ENCODE measurements at regions not wholly inside any gene's neighbourhood (a gene's known extent, or its start where the extent isn't known, plus 50 kb on each side); places are given as distances from the start of the nearest gene placed in this dataset.
"Not testable (repeated sequence)": the region's sequence is repeated elsewhere in the genome, so short reads cannot be mapped to it uniquely, and the experiment has no call there.

DNA sequence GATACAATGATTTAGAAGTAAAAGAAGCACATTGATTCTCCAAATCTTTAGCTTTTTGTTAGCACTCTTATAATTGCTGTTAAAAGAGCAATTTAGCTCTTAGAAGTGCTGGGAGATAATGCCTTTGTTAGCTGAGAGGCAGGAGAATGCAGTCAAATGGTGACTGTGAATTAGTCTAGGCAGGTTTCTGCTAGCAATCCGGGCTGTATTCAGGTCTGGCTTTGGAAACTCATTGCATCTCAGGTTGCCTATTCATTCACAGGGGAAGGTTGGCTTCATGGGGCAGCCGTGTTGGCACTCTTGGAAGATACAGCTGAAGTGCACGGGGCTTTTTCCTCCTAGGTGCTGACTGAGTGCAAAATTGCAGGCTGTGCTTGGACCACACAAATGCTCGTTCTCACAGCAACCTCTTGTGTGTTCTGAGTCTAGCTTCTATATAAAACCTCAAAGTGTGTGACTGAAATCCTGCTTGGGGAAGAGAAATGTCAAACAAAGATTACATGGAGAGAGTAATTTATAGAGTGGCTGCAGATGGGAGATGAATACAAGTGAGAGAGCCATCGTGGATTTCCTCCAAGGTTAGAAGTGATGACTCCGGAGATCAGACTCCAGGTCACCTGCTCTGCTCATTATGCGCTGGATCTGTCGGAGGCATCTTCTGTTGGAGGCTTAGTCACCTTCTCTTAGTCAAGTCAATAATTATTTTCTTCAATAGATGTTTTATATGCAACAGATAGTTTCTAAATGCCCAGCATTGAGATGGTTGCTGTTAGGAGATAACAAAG lies 167.8 kb downstream of the PMAIP1 start:
- in situ Hi-C loops (cut with MboI; ENCODE audit: low sequenced_read_pairs): no loop called here

DNA sequence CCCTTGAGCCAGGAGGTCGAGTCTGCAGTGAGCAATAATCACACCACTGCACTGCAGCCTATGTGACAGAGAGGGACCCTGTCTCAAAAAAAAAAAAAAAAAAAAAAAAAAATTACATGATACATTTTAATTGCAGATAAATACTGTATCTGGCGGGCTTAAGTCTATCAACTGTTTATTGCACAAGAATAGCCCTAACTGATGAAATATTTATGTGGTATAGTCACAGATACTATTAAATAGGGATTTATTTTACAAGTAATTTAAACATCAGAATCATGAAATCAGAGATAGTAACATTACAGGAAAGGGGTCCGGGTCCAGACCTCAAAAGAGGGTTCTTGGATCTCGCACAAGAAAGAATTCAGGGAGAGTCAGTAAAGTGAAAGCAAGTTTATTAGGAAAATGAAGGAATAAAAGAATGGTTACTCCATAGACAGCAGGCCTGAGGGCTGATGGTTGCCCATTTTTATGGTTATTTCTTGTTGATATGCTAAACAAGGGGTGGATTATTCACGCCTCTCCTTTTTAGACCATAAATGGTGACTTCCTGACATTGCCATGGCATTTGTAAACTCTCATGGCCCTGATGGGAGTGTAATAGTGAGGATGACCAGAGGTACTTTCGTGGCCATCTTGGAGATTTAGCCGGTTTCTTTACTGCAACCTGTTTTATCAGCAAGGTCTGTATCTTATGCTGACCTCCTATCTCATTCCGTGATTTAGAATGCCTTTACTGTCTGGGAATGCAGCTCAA lies 166.6 kb downstream of the PMAIP1 start:
- in situ Hi-C loops (cut with MboI; ENCODE audit: low sequenced_read_pairs): no loop called here

DNA sequence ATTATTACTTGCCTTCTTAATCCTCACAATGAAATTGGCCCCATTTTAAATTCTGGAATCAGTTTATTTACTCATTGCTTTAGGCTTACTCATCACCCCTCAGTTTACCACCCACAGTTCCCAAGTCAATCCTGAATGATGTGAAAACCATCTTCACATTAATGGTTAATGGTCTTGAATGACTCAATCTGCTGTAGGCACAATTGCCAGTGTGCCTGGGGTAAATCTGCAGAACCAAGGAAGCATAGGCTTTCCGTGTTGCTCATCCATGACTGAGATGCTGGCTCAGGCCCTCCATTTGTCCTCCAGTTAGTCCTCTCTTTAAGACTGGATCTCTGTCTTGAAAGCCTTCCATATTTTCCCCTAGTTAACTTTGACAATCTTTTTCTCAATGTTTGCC lies 164.5 kb downstream of the PMAIP1 start:
- in situ Hi-C loops (cut with MboI; ENCODE audit: low sequenced_read_pairs): no loop called here

DNA sequence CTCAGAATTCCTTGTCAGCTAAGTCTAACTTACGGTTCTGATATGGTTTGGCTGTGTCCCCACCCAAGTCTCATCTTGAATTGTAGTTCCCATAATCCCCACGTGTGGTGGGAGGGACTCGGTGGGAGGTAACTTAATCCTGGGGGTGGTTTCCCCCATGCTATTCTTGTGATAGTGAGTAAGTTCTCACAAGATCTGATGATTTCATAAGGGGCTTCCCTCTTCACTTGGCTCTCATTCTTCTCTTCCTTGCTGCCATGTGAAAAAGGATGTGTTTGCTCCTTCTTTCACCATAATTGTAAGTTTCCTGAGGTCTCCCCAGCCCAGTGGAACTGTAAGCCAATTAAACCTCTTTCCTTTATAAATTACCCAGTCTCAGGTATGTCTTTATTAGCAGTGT lies 163.0 kb downstream of the PMAIP1 start:
- in situ Hi-C loops (cut with MboI; ENCODE audit: low sequenced_read_pairs): not testable (repeated sequence)

DNA sequence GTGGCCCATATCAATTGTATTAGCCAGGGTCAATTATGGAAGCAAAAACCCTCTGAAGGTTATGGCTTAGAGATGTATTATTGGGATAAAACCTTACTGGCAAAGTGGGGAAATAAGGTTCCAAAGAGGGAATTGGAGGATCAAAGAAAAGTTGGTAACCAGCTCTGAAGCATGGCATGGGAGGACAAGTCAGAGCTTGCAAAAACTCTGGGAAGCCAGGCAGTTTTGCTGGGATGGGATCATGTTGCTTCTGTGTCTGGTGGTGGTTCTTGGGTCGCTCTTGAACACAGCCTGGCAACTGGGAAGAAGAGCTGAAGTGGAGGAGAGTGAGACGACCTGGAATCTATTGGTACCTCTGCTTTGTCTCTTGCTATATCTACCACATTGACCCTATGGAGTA lies 162.6 kb downstream of the PMAIP1 start:
- in situ Hi-C loops (cut with MboI; ENCODE audit: low sequenced_read_pairs): no loop called here

DNA sequence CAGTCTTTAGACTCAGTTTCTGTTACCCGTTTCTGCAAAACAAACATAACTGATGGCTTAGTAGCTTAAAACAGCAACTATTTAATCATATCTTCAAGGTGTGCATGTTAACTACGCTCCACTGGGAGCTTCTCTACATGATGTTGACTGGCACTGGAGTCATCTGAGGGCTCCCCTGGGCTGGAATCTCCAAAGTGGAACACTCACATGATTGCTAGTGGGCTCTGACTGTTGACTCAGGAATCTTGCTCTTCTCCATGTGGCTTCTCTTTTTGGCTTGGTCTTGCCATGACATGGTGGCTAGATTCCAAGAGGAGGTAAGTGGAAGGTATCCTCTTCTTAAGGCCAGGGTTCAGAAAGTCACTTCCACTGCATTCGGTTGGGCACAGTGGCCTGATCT lies 160.8 kb downstream of the PMAIP1 start:
- in situ Hi-C loops (cut with MboI; ENCODE audit: low sequenced_read_pairs): no loop called here

DNA sequence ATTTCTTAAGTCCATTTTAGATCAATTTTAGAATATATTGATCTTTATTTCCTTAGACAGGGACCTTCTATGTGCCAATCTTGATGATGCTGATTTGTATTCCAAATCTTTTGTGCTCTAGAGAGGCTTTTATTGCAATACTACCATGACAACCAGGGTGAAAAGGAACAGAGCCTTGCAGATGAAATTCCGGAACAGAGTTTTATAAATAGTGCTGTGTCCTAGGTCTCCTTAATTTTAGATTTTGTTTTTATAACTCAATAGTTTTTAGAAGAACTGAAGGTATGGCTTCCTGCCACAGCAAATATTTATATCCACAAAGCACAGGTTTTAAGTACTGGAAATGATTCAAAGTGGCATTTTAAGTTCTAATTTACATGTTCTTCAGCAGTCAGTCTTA lies 160.2 kb downstream of the PMAIP1 start:
- in situ Hi-C loops (cut with MboI; ENCODE audit: low sequenced_read_pairs): no loop called here

DNA sequence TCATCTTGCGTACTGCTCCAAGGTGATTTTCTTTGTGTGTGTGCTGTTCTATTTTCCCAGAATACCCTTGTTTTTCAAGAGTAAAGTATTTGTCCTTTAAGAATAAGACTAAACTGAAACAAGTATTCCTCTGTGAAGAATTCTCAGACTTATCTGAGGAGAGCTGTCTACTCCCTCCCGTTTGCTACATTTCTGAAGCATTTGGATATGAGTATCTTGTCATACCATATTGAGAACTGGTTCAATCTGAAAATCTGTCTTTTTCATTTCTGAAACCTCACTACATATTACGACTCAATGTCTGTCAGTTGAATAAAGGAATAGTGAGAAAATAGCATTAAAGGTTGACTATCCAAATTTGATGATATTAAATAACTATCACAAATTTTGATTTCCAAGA lies 159.4 kb downstream of the PMAIP1 start:
- in situ Hi-C loops (cut with MboI; ENCODE audit: low sequenced_read_pairs): no loop called here

DNA sequence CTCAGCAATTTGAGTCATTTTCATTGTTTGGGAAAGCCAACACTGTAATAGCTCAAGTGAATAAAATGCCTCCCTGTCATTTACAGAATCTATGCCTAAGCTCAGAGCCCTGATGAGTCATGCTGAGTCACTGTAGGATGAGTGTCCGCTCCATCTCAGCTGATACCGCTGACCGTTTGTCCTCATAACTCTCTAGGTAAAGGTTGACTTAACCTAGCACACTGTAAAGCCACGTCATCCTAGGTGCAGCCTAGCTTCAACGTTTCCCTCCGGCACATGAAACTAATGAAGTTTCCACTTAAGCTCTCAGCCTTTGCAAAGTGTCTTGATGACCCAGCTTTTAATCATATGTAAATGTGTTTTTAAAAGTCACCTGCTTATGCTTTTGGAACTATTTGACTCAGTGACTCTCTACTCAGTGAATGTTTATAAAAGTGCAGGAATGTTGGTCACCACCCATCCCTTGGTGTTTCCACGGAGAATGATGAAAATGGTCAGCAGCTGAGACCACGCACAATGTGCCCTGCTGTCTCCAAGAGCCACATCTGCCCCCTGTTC lies 154.0 kb downstream of the PMAIP1 start:
- in situ Hi-C loops (cut with MboI; ENCODE audit: low sequenced_read_pairs): no loop called here

DNA sequence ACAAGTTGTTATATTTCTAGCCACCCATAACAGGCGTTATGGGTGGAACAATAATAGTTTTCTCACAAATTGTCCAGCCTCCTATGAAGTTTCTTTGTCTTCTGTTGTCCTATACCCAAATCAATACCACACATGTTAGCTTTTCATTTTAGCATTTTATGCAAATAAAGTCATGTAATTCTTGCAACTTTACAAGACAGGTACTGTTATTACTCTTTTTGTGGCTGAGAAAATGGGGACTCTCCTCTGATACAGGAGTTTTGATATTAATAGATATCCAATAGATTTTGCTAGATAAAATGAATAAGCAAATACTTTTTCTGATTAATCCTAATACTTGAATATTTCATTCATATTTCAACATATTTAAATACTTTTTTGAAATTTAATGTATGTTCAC lies 151.0 kb downstream of the PMAIP1 start:
- in situ Hi-C loops (cut with MboI; ENCODE audit: low sequenced_read_pairs): no loop called here

DNA sequence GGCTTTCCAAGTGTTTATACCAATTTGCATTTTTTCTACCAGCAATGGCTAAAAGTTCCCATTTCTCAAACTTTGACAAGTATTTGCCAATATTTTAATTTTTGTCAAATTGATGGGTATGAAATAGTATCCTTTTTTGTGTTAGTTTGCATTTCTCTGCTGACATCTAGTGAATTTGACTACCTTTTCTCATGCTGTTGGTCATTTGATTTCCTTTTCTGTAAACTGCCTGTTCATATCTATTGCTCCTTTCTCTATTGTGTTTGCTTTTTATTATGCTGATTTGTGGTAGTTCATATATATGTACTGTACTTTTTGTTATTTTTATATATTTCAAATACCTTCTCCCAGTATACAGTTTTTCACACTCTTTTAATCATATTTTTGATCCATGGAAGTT lies 149.4 kb downstream of the PMAIP1 start:
- in situ Hi-C loops (cut with MboI; ENCODE audit: low sequenced_read_pairs): no loop called here

DNA sequence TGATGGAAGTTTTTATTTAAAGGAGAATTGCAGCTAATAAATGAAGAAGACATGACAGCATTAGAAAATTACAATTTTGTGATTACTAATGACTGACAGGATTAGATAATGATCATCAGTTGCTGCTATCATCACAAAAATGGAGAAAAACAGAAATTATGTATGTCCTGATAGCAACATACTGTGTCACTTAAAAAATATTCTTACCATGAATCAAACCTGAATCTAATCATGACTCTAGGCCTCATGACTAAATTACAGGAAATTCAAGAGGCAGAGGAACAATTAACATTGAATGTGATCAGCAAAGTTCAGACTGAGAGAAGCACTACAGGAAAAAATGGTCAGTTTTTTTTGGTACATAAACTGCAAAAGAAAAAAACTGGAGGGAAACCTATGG lies 147.8 kb downstream of the PMAIP1 start:
- in situ Hi-C loops (cut with MboI; ENCODE audit: low sequenced_read_pairs): no loop called here

DNA sequence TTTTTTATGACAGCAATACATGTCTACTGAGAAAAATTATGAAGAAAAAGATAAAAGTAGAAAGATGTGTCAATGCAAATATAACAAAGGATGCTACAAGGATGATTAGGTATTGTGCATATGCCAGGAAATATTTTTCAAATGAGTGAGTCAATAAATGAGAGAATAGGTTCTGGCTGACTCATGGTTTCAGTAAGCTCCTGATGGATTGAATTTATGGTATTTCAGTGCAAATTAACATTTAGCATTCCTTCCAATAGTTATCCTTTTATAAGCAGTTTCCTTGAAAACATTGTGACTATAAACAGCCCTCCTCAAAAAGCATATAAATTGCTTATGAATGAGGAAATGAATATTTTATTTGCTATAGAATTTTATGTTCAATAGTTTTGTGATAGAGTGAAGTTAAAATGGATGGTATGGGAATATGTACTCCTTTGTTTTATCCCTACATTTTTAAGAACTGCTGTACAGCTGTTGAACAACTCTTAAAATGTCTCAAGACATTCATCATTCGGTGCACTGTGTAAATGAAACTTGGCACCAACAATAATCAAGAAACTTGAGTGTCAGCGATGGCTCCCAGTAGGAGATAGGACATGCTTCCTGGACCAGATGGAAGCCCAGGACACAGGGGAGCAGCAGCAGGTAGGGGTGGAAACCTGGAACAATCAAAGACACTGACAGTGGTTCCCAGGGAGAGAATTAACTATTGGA lies 144.7 kb downstream of the PMAIP1 start:
- in situ Hi-C loops (cut with MboI; ENCODE audit: low sequenced_read_pairs): no loop called here

DNA sequence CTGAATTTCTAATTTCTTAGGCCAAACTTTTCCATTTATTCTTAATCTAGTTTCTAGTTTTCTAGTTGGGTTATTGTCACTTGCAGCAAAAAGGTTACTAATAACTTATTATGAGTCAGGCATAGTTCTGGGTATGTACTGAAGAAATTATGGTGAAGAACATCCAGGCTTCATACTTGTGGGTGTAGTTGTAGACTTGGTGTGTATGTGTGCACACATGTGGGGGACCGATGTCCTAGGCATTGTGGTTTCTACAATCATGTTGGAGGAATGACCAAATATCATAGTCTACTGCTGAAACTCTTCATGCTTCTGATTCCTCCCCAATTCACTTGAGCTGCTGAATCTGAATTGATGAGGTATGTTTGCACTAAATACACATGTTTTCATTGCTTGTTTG lies 141.2 kb downstream of the PMAIP1 start:
- in situ Hi-C loops (cut with MboI; ENCODE audit: low sequenced_read_pairs): no loop called here

DNA sequence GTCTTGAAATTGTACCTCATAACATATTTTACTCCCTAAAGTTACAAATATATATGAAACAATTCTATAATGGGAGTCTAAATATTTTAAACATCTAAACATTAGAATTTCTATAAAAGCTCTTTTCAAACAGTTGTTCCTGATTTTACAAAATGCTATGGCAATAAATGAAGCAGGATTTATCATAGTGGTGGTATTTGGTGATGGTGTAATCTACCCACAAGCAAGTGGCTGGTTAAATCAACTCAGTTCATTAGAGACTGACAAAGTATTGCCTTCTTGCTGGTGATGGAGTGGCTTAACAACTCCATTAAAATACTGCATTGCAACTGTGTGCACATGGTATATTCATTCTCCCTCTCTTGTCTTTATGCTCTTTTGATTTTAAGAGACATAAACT lies 138.9 kb downstream of the PMAIP1 start:
- in situ Hi-C loops (cut with MboI; ENCODE audit: low sequenced_read_pairs): no loop called here

DNA sequence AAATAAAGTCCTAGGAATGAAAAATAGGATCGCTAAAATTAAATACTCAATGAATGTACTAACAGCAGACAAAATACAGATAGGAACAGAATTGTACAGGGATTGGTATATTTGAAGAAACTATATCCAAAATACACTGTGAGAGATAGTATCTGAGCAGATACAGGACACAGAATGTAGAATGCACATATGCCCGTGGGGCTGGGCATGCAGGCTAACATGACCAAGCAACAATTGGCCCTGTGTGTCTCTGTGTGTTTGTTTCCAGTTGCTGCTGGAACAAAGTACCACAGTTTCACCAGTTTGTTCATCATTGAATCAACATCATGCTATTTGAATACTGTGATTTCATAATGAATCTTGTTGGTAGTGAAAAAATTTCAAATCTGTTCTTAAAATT lies 127.6 kb downstream of the PMAIP1 start:
- in situ Hi-C loops (cut with MboI; ENCODE audit: low sequenced_read_pairs): no loop called here

DNA sequence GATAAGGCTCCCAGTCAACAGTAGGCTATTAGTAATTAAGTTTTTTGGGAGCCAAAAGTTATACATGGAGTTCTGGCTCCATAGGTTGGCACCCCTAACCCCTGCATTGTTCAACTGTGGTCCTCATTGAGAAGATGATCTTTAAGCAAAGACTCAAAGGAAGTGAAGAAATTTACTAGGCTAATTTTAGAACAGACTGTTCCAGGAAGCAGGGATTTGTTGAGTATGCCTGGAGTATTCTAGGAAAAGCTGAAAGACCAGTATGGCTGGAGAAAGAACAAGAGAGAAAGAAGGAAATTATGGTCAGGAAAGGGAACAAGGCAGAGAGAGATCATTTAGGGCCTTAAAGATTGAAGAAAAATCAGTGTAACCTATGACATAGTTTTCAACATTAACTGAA lies 125.1 kb downstream of the PMAIP1 start:
- in situ Hi-C loops (cut with MboI; ENCODE audit: low sequenced_read_pairs): no loop called here

DNA sequence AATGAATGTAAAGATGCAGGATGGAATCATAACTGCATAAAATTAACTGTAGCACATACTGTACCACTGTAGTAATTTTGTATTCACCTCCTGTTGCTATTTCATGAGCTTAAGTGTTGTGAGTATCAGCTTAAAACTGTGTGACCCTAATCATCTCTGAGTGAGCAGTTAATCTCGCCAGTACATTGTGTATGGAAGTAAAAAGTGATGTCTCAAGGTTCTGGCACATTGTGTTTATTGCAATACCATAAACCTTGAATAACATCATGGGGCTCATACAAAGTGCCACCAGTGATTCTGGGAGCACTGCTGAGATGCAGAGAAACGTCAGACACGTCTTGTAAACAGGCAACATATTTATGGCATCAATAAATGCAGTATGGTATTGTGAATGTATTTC lies 124.5 kb downstream of the PMAIP1 start:
- in situ Hi-C loops (cut with MboI; ENCODE audit: low sequenced_read_pairs): no loop called here

DNA sequence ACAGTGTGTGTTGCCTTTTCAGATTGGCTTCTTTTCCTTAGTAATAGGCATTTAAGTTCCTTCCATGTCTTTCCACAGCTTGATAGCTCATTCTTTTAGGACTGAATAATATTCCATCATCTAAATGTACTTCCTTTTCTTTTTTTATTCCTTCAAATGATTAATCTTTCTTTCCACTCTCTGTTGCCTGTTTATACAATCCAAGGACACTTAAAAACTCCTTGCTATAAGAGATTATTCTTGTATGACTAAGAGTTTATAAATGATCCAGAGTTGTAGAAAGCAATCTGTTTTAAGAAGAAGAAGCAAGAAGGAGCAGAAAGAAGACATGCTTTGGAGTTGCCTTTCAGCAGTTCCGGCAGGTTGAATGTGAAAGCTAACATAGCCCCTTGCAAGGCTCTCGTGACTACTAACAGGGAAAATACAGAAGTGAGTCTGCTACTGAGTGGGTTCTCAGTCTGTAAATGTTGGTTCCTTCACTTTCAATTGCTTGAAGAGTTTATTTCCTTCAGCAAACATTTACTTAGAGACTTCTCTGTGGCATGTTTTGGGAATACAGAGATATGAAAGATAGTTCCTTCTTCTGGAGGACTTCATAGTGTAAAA lies 123.0 kb downstream of the PMAIP1 start:
- in situ Hi-C loops (cut with MboI; ENCODE audit: low sequenced_read_pairs): no loop called here

DNA sequence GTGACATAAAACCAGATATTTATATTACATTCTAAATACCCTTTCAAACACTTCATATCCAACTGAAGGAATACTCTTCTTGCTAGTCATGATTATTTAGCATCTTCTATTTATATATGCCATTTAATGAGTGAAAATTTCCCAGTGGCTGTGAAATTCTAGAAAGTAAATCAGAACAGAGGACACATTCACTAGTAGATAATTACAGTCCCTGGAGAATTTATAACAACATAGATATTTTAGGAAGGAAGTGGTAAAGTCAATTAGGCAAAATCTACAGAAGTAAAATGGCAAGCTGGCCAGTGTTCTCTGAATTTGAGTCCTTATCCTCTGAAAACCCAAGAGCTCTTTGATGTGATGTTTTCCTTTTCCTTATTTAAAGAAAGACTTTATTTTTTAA lies 121.8 kb downstream of the PMAIP1 start:
- in situ Hi-C loops (cut with MboI; ENCODE audit: low sequenced_read_pairs): no loop called here
